HepG2 (cell line): ENCODE measurements at regions not wholly inside any gene's neighbourhood (a gene's known extent, or its start where the extent isn't known, plus 50 kb on each side); places are given as distances from the start of the nearest gene placed in this dataset.
"Not testable (repeated sequence)": the region's sequence is repeated elsewhere in the genome, so short reads cannot be mapped to it uniquely, and the experiment has no call there.

Experiments used
- ATAC-seq: fragments of 200-7000 bp; cut with Tn5 transposase; 3 replicates; pipeline ENCODE4 v1.9.1; 2020; ENCODE audit warnings: mild to moderate bottlenecking, moderate library complexity
- BruUV-seq: library from RNA; stranded (reverse); fragments of 400-500 nt; replicated peaks from 2 replicates; lab custom pipeline; 2021; lab: Mats Ljungman, UMichigan
- CTCF ChIA-PET: fragments of 300-600 bp; formaldehyde crosslinking; extraction: SDS; loops from one replicate; lab custom pipeline; 2021; ENCODE audit warnings: low total read pairs, inconsistent platforms, low intra/inter-chr PET ratio; lab: Yijun Ruan, JAX
- POLR2A ChIA-PET: fragments of 350-600 bp; sonication (Branson Sonifier 250); formaldehyde crosslinking; loops from one replicate; lab custom pipeline; 2020; ENCODE audit warnings: antibody characterized with exemption, inconsistent platforms; lab: Yijun Ruan, JAX
- DNase-seq: peaks from one replicate; pipeline ENCODE4 v3.0.0-alpha.2; 2015; ENCODE audit warnings: low spot score
- FAIRE-seq: peaks from 3 replicates; lab custom pipeline; 2011; peaks lifted over from hg19 to GRCh38; lab: Jason Lieb, UNC
- H2AFZ ChIP-seq: one replicate; pipeline ENCODE4 v1.6.1; 2011; ENCODE audit warnings: low read length, inconsistent platforms
- H3K27ac ChIP-seq: fragments of 300-600 bp; 3 replicates; pipeline ENCODE4 v1.8.0; 2011; ENCODE audit warnings: mixed run types, mild to moderate bottlenecking, mixed read lengths, low read length, inconsistent platforms; ENCODE audit not compliant: insufficient read depth; ENCODE audit errors: extremely low read length
- H3K27me3 ChIP-seq, 2 experiments: fragments of 200-600 bp in 1 of 2; 2 replicates in 1 of 2; 3 replicates in 1 of 2; pipeline versions ENCODE4 v1.6.0 to v1.8.0; 2011; ENCODE audit warnings: low read length in 2 of 2, mild to moderate bottlenecking in 2 of 2, moderate library complexity in 2 of 2, inconsistent platforms in 1 of 2; ENCODE audit not compliant: insufficient read depth in 2 of 2, control insufficient read depth in 1 of 2
- H3K36me3 ChIP-seq, 2 experiments: fragments of 200-600 bp in 1 of 2; replicated peaks in 1 of 2; 2 replicates in 1 of 2; 3 replicates in 1 of 2; pipeline versions ENCODE4 v1.5.1 to v1.8.0; 2011; ENCODE audit warnings: low read length in 2 of 2, inconsistent platforms in 1 of 2; ENCODE audit not compliant: insufficient read depth in 2 of 2, control insufficient read depth in 1 of 2
- H3K4me1 ChIP-seq: 2 replicates; pipeline ENCODE4 v1.5.1; 2012; ENCODE audit warnings: low read length, inconsistent platforms; ENCODE audit not compliant: insufficient read depth
- H3K4me2 ChIP-seq: 2 replicates; pipeline ENCODE4 v1.6.0; 2011; ENCODE audit warnings: low read depth, low read length, inconsistent platforms
- H3K4me3 ChIP-seq, 3 experiments: fragments of 200-600 bp in 1 of 3; sonication (generic), shearing (Covaris generic) in 1 of 3; replicated peaks in 1 of 3; 2 replicates each; pipeline ENCODE4 v1.5.1; 2011 to 2016; ENCODE audit warnings: low read length in 3 of 3, inconsistent platforms in 2 of 3, low read depth in 2 of 3, mild to moderate bottlenecking in 2 of 3, control low read depth in 1 of 3, mixed read lengths in 1 of 3; ENCODE audit not compliant: insufficient read depth in 1 of 3
- H3K79me2 ChIP-seq: one replicate; pipeline ENCODE4 v1.6.1; 2011; ENCODE audit warnings: low read length, inconsistent platforms; ENCODE audit not compliant: insufficient read depth
- H3K9ac ChIP-seq: 2 replicates; pipeline ENCODE4 v1.6.0; 2011; ENCODE audit warnings: mild to moderate bottlenecking, low read depth, low read length, inconsistent platforms; ENCODE audit not compliant: insufficient read depth
- H3K9me3 ChIP-seq: 2 replicates; pipeline ENCODE4 v1.5.1; 2012; ENCODE audit warnings: mild to moderate bottlenecking, low read length
- H4K20me1 ChIP-seq: 2 replicates; pipeline ENCODE4 v1.6.0; 2011; ENCODE audit warnings: inconsistent platforms, mild to moderate bottlenecking, low read length, moderate library complexity; ENCODE audit not compliant: insufficient read depth
- ATF1 ChIP-seq: IDR thresholded peaks from 2 replicates; pipeline ENCODE4 v1.6.1; 2016; ENCODE audit warnings: mild to moderate bottlenecking, control low read depth
- IKZF1 ChIP-seq: fragments of 450-650 bp; IDR thresholded peaks from 2 replicates; pipeline ENCODE4 v1.7.1; 2016
- KAT2B ChIP-seq: fragments of 150-350 bp; IDR thresholded peaks from 2 replicates; pipeline ENCODE4 v1.6.1; 2014; ENCODE audit warnings: low read depth, low read length, borderline replicate concordance
- MYC ChIP-seq: sonication (generic); formaldehyde crosslinking; IDR thresholded peaks from 2 replicates; pipeline ENCODE4 v1.9.0; 2021; ENCODE audit warnings: missing genetic modification reagents, borderline replicate concordance
- PRPF4 ChIP-seq: fragments of 200-400 bp; formaldehyde crosslinking; IDR thresholded peaks from 2 replicates; pipeline ENCODE4 v1.6.1; 2016; ENCODE audit warnings: low read length, low read depth; ENCODE audit not compliant: poor library complexity, severe bottlenecking
- SMARCC2 ChIP-seq: fragments of 450-650 bp; IDR thresholded peaks from 2 replicates; pipeline ENCODE4 v1.6.1; 2017; ENCODE audit warnings: antibody characterized with exemption, mild to moderate bottlenecking
- TFAP4 ChIP-seq: sonication (generic); IDR thresholded peaks from 2 replicates; pipeline ENCODE4 v1.6.1; 2016; ENCODE audit warnings: low read depth, borderline replicate concordance
- TGIF2 ChIP-seq: IDR thresholded peaks from 2 replicates; pipeline ENCODE4 v1.6.1; 2016; ENCODE audit warnings: control low read depth, missing compliant biosample characterization
- TIGD3 ChIP-seq: sonication (generic); formaldehyde crosslinking; IDR thresholded peaks from 2 replicates; pipeline ENCODE4 v1.5.1; 2020; ENCODE audit warnings: mild to moderate bottlenecking, missing genetic modification reagents, borderline replicate concordance
- ZFY ChIP-seq: sonication (generic); formaldehyde crosslinking; IDR thresholded peaks from 2 replicates; pipeline ENCODE4 v1.4.0; 2020; ENCODE audit warnings: missing genetic modification reagents
- ZNF431 ChIP-seq: sonication (generic); formaldehyde crosslinking; IDR thresholded peaks from 2 replicates; pipeline ENCODE4 v1.9.0; 2022; ENCODE audit warnings: missing genetic modification reagents, low read depth, mild to moderate bottlenecking, borderline replicate concordance
- ZNF775 ChIP-seq: sonication (generic); formaldehyde crosslinking; IDR thresholded peaks from 2 replicates; pipeline ENCODE4 v1.4.0; 2020; ENCODE audit warnings: missing genetic modification reagents, mild to moderate bottlenecking, moderate library complexity, borderline replicate concordance
- ZNF781 ChIP-seq: sonication (generic); formaldehyde crosslinking; IDR thresholded peaks from 2 replicates; pipeline ENCODE4 v1.5.1; 2020; ENCODE audit warnings: borderline replicate concordance, mild to moderate bottlenecking, missing genetic modification reagents; ENCODE audit errors: not compliant biosample characterization
- WGBS: methylation state at CpG from one replicate; pipeline ENCODE4 v1.1.6; 2017; ENCODE audit warnings: low lambda C conversion rate; 5-methylcytosine and 5-hydroxymethylcytosine counted together
- in situ Hi-C: cut with HindIII; loops from 2 replicates; pipeline ENCODE4 v1.10.0; 2017; ENCODE audit warnings: low pct_unique_long_range_greater_than_20kb; ENCODE audit not compliant: extremely low pct_ligation_motif_present
- intact Hi-C: fragments of 100-400 bp; cut with micrococcal nuclease; formaldehyde crosslinking; loops from one replicate; pipeline ENCODE4 v1.10.0; 2022; ENCODE audit not compliant: unreplicated experiment

GRCh38 chr9:22181021-22181420 is 171.9 kb upstream of the CDKN2B start:
- H3K27me3 ChIP-seq, FAIRE-seq, H3K27ac ChIP-seq, CTCF ChIA-PET, H3K4me2 ChIP-seq, H3K9ac ChIP-seq, DNase-seq, POLR2A ChIA-PET, intact Hi-C loops, BruUV-seq, in situ Hi-C loops, H2AFZ ChIP-seq, ATAC-seq, H3K4me3 ChIP-seq, H3K36me3 ChIP-seq, H3K4me1 ChIP-seq, H4K20me1 ChIP-seq, H3K9me3 ChIP-seq, H3K79me2 ChIP-seq: not testable (repeated sequence)
- 0% methylated on average over 2 of the region's 2 CpGs for WGBS

- in situ Hi-C loops = no loop called here
- no peaks in the 10 kb centered on the region for H3K9me3 ChIP-seq
- no peak for ATAC-seq
- no peaks in the 10 kb centered on the region for H3K27me3 ChIP-seq
- 0% methylated on average over 2 of the region's 2 CpGs for WGBS
- H4K20me1 ChIP-seq = no peaks in the 10 kb centered on the region
- no peak overlapping the region for H3K4me3 ChIP-seq
- CTCF ChIA-PET = no interaction called here
- no peak for TF ChIP-seq MYC
- no peak for TF ChIP-seq ZNF781 (CRISPR knock-in tag)
- TF ChIP-seq PRPF4 = no peak
- TF ChIP-seq TIGD3 = no peak
- TF ChIP-seq TGIF2 (CRISPR knock-in tag) = no peak
- TF ChIP-seq IKZF1 = no peak
- TF ChIP-seq ZNF775 = no peak
- TF ChIP-seq ZFY = no peak
- no peak for TF ChIP-seq TFAP4
- TF ChIP-seq SMARCC2 = no peak
- no peak for TF ChIP-seq ZNF431 (CRISPR knock-in tag)
- no peak for TF ChIP-seq ATF1
- no peak for TF ChIP-seq KAT2B
- TF ChIP-seq, all 625 proteins: peak for 0
- FAIRE-seq (no peak), DNase-seq (no peak)
- Histone ChIP-seq H3K27ac (no peak overlapping the region), H3K36me3 (no peaks in the 10 kb centered on the region), H3K4me1 (no peaks in the 10 kb centered on the region), H2AFZ (no peak overlapping the region), H3K9ac (no peak overlapping the region), H3K4me2 (no peak overlapping the region), H3K79me2 (no peaks in the 10 kb centered on the region)
- no TSS peak for BruUV-seq
- POLR2A ChIA-PET = no interaction called here
- intact Hi-C loops = no loop called here
Measured at GRCh38 chr9:22189471-22189870, 180.4 kb upstream of the CDKN2B start.

- WGBS = 3% methylated on average over 2 of the region's 2 CpGs
- BruUV-seq, H3K4me1 ChIP-seq, H3K36me3 ChIP-seq, H3K27me3 ChIP-seq, H3K27ac ChIP-seq, intact Hi-C loops, CTCF ChIA-PET, H3K9ac ChIP-seq, POLR2A ChIA-PET, in situ Hi-C loops, H3K4me3 ChIP-seq, H2AFZ ChIP-seq, H3K79me2 ChIP-seq, ATAC-seq, DNase-seq, H3K9me3 ChIP-seq, H3K4me2 ChIP-seq, H4K20me1 ChIP-seq, FAIRE-seq: not testable (repeated sequence)
Measured at GRCh38 chr9:22197000-22197399, 187.9 kb upstream of the CDKN2B start.
